ENCODE measurements at regions not wholly inside any gene's neighbourhood (a gene's known extent, or its start where the extent isn't known, plus 50 kb on each side); places are given as distances from the start of the nearest gene placed in this dataset.
"Not testable (repeated sequence)": the region's sequence is repeated elsewhere in the genome, so short reads cannot be mapped to it uniquely, and the experiment has no call there.

DNA sequence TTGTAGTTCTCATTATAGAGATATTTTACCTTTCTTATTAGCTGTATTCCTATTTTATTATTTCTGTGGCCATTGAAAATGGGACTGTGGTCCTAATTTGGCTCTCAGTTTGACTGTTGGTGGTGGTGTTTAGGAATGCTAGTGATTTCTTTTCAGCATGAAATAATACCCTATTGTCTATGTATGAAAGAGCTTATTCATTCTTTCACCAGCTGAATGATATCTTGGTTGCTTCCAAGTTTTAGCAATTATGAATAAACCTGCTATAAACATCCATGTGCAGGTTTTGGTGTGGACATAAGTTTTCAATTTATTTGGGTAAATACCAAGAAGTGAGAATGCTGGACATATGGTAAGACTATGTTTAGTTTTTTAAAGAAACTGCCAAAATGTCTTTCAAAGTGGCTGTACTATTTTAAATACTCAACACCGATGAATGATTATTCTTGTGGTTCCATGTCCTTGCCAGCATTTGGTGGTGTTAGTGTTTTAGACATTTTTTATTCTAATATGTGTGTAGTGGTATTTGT is 501.6 kb upstream of the GYPC start:
- Histone ChIP-seq H4K20me1 (ENCODE audit: insufficient read depth, low read length) (no peaks in the 10 kb centered on the region), H3K4me3 (ENCODE audit: low read length) (no peak overlapping the region), H3K9ac (ENCODE audit: low read length) (no peak overlapping the region), H3K9me3 (ENCODE audit: insufficient read depth, low read length) (no peaks in the 10 kb centered on the region; the same call in 1 of the 2 replicates), H3K79me2 (ENCODE audit: low read length) (no peaks in the 10 kb centered on the region), H2AFZ (ENCODE audit: low read depth, low read length) (no peak overlapping the region), H3K36me3 (replicated peaks; ENCODE audit: low read depth, low read length) (no peaks in the 10 kb centered on the region), H3K4me2 (ENCODE audit: low read length) (no peak overlapping the region), H3K27ac (ENCODE audit: low read length) (no peak overlapping the region), H3K4me1 (ENCODE audit: low read length) (no peaks in the 10 kb centered on the region), H3K27me3 (ENCODE audit: low read depth, low read length) (no peaks in the 10 kb centered on the region)
- TF ChIP-seq EZH2phosphoT487 (IDR thresholded peaks at IDR 0.05; ENCODE audit: low read depth), result no peak
- TF ChIP-seq, protein P1, sequence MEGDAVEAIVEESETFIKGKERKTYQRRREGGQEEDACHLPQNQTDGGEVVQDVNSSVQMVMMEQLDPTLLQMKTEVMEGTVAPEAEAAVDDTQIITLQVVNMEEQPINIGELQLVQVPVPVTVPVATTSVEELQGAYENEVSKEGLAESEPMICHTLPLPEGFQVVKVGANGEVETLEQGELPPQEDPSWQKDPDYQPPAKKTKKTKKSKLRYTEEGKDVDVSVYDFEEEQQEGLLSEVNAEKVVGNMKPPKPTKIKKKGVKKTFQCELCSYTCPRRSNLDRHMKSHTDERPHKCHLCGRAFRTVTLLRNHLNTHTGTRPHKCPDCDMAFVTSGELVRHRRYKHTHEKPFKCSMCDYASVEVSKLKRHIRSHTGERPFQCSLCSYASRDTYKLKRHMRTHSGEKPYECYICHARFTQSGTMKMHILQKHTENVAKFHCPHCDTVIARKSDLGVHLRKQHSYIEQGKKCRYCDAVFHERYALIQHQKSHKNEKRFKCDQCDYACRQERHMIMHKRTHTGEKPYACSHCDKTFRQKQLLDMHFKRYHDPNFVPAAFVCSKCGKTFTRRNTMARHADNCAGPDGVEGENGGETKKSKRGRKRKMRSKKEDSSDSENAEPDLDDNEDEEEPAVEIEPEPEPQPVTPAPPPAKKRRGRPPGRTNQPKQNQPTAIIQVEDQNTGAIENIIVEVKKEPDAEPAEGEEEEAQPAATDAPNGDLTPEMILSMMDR (IDR thresholded peaks at IDR 0.05; ENCODE audit: low read depth, low read length), result no peak

GRCh38 chr2:126160950-126161349 is 495.0 kb upstream of the GYPC start:
- not testable (repeated sequence) for H3K27ac ChIP-seq (ENCODE audit: low read length); H3K4me1 ChIP-seq (ENCODE audit: low read length); H3K27me3 ChIP-seq (ENCODE audit: low read depth, low read length); H3K9ac ChIP-seq (ENCODE audit: low read length); H3K4me2 ChIP-seq (ENCODE audit: low read length); H3K4me3 ChIP-seq (ENCODE audit: low read length); H3K79me2 ChIP-seq (ENCODE audit: low read length); H4K20me1 ChIP-seq (ENCODE audit: insufficient read depth, low read length); H3K9me3 ChIP-seq (ENCODE audit: insufficient read depth, low read length); H2AFZ ChIP-seq (ENCODE audit: low read depth, low read length); H3K36me3 ChIP-seq (replicated peaks; ENCODE audit: low read depth, low read length)

GRCh38 chr2:126172631-126173184 is 483.2 kb upstream of the GYPC start:
- Histone ChIP-seq H3K36me3 (replicated peaks; ENCODE audit: low read depth, low read length) (no peaks in the 10 kb centered on the region), H4K20me1 (ENCODE audit: insufficient read depth, low read length) (no peaks in the 10 kb centered on the region), H3K27me3 (ENCODE audit: low read depth, low read length) (no peaks in the 10 kb centered on the region), H3K79me2 (ENCODE audit: low read length) (no peaks in the 10 kb centered on the region), H3K9ac (ENCODE audit: low read length) (no peak overlapping the region), H3K4me3 (ENCODE audit: low read length) (no peak overlapping the region), H2AFZ (ENCODE audit: low read depth, low read length) (no peak overlapping the region), H3K4me2 (ENCODE audit: low read length) (no peak overlapping the region), H3K27ac (ENCODE audit: low read length) (no peak overlapping the region), H3K4me1 (ENCODE audit: low read length) (no peaks in the 10 kb centered on the region), H3K9me3 (ENCODE audit: insufficient read depth, low read length) (no peaks in the 10 kb centered on the region)
- TF ChIP-seq EZH2phosphoT487 (IDR thresholded peaks at IDR 0.05; ENCODE audit: low read depth), result no peak
- TF ChIP-seq, protein P1 (IDR thresholded peaks at IDR 0.05; ENCODE audit: low read depth, low read length), result no peak

DNA sequence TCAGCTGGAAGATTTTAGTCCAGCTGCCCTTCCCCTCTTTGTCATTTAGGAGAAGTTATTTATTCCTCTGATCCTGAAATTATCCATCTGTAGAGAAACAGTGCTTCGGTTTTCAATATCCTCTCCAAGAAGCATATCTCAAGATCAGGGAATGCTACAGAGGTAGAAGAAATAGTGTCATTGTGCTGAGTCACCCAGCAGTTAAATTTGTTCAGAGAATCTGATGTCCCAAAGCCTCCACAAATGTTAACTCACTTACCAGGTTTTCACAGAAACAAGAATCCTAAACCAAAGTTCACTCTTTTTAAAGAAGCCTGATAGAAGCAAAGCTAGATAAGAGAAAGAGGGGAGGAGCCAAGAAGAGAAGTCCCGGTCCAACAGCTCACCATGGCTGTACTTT is 480.7 kb upstream of the GYPC start:
- no peak overlapping the region for H3K4me3 ChIP-seq (ENCODE audit: low read length)
- no peaks in the 10 kb centered on the region for H3K9me3 ChIP-seq (ENCODE audit: insufficient read depth, low read length)
- H4K20me1 ChIP-seq (ENCODE audit: insufficient read depth, low read length), result no peaks in the 10 kb centered on the region
- no peak overlapping the region for H2AFZ ChIP-seq (ENCODE audit: low read depth, low read length)
- TF ChIP-seq, protein P1 (IDR thresholded peaks at IDR 0.05; ENCODE audit: low read depth, low read length), result no peak
- no peak for TF ChIP-seq EZH2phosphoT487 (IDR thresholded peaks at IDR 0.05; ENCODE audit: low read depth)
- H3K27ac ChIP-seq (ENCODE audit: low read length), result no peak overlapping the region
- no peak overlapping the region for H3K9ac ChIP-seq (ENCODE audit: low read length)
- H3K4me2 ChIP-seq (ENCODE audit: low read length), result no peak overlapping the region
- no peaks in the 10 kb centered on the region for H3K79me2 ChIP-seq (ENCODE audit: low read length)
- no peaks in the 10 kb centered on the region for H3K27me3 ChIP-seq (ENCODE audit: low read depth, low read length)
- H3K4me1 ChIP-seq (ENCODE audit: low read length), result no peaks in the 10 kb centered on the region
- H3K36me3 ChIP-seq (replicated peaks; ENCODE audit: low read depth, low read length), result no peaks in the 10 kb centered on the region
